Femur (tissue), 1 donor: ENCODE measurements at regions not wholly inside any gene's neighbourhood (a gene's known extent, or its start where the extent isn't known, plus 50 kb on each side); places are given as distances from the start of the nearest gene placed in this dataset.
"Not testable (repeated sequence)": the region's sequence is repeated elsewhere in the genome, so short reads cannot be mapped to it uniquely, and the experiment has no call there.

Source experiments
- DNase-seq: peaks from one replicate; pipeline ENCODE4 v3.0.0-alpha.2; 2017

DNA sequence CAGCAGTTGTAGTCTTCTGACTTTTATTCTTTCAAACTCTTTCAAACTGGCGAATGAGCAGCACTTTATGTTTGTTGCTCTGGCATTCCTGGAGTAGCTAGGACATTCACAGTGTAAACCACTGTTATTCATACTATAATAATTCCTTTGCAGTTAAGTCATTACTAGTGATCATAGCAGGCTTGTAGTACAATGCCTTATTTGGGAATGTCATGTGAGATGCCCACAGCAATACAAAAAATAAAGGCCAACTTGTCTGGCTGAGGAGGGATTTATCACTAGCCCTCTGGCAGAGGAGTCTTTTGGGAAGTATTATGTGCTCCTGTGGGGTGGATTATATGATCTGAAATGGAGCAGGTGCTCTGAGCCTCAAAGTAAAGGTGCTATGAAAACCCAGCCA, 197.2 kb downstream of the VGLL3 start:
- no peak for DNase-seq

DNA sequence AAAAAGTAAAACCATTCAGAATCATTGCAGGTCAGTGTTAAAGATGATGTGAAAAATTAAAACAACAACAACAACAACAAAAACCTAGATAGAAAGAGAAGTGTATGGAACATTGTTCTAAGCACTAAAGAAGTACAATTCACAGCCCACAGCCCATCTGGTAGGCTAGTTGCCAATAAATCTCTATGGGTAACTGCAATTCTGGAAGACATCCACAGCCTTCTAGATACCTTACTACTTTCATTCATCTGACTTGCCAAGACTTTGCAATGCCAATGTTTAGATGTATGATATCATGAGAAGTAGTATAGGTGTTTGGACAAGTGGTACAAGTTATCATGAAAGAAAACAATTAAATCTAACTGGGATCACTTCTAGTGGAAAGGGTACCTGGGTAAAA, 198.6 kb downstream of the VGLL3 start:
- DNase-seq: no peak

GRCh38 chr3:86790884-86791549, 199.9 kb downstream of the VGLL3 start:
- DNase-seq: no peak

GRCh38 chr3:86788371-86788770, 202.6 kb downstream of the VGLL3 start:
- DNase-seq: no peak

DNA sequence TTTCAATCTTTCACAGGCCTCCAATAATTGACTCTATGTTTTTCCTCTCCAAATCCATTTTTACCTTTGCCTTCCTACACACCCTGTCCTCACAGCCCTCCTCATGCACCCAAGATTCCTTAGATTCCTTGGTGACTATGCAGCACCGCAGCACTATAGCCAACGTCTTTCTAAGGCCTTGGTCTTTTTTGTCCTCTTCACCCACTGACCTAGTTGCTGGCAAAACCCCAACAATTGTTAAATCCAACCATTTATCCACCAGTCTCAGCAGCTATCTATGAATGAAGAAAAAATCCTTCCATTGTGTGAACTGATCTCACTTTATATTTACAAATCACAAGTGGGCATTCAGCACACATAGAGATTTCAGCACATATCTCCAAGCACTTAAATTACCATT, 203.9 kb downstream of the VGLL3 start:
- DNase-seq: no peak

DNA sequence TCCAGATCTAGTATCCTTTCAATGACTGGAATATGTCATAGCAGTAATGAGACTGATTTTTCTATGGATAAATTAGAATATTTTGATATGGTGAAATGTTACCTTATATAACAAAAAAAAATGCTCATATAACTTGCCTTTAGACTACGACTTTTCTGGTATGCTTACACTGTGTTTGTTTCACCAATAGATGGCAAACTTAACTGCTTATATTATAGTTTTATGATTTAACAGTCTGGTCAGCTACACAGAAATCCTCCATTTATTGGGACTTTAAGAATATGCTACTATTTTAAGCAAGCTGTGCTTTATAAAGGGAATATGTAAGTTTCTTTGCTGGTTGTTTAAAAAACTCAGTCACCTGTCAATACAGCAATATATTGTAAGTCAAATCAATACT, 205.6 kb downstream of the VGLL3 start:
- DNase-seq: no peak

- no peak for DNase-seq
Observed at GRCh38 chr3:86782866-86783265, 208.1 kb downstream of the VGLL3 start.

DNA sequence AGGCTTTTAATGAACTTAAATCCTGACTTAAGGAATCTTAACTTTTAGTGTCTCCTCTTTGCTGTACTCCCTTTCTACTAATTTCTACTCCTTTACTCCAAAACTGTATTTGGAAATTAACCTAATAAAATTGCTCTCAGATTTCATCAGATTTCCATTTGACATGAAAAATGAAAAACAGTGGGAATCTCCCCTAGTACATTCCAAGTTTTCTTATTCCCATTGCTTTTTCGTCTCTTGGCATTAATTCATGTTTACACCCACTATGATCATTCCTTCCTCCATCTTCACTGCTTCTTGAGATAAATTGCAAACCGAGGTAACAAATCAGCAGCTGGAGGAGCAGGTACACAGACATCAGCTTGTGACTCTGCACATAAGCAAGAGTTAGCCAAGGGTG, 208.7 kb downstream of the VGLL3 start:
- DNase-seq: no peak

DNA sequence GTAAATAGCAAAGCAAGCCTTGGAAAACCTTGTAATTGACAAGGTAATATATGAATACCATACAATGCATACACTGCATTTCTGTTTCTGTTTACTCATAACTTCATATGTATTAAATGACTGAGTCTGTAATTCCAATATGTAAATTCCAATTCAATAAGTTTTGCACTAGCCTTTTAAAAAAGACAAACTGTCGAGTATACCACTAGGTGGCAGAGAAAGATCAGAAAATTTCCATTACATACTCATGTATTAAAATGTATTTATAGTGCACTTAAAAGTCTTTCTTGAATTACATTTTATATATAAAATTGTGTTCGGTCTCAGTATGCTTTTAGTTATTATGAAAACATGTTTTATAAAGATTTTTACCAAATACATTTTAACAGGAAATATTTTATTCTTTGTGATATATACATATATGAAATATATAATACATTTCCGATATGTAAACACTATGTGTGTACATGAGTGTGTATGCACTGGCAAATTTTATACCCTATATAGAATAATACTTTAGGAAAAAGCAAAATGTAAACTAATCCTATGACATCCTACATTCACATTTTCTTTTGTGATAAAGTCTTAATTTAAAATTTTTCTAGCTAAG, 216.8 kb downstream of the VGLL3 start:
- no peak for DNase-seq

DNA sequence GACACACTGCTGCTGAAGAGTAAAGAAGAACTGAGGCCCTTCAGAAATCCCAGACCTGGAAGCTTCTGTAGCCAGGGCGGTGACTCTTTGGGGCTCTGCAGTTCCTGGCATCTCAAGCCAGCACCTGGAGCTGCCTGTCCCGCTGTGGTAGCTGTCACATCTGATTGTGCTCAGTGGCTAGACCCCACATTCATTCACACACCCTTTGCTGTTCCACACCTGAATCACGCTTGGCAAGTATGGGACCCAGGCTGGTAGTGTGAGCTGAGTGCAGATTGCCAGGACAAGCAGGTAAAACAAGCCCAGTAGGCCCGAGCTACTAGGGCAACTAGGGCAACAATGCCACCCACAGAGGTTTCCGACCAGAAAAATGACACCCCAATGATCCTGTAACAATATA, 218.2 kb downstream of the VGLL3 start:
- DNase-seq: no peak

DNA sequence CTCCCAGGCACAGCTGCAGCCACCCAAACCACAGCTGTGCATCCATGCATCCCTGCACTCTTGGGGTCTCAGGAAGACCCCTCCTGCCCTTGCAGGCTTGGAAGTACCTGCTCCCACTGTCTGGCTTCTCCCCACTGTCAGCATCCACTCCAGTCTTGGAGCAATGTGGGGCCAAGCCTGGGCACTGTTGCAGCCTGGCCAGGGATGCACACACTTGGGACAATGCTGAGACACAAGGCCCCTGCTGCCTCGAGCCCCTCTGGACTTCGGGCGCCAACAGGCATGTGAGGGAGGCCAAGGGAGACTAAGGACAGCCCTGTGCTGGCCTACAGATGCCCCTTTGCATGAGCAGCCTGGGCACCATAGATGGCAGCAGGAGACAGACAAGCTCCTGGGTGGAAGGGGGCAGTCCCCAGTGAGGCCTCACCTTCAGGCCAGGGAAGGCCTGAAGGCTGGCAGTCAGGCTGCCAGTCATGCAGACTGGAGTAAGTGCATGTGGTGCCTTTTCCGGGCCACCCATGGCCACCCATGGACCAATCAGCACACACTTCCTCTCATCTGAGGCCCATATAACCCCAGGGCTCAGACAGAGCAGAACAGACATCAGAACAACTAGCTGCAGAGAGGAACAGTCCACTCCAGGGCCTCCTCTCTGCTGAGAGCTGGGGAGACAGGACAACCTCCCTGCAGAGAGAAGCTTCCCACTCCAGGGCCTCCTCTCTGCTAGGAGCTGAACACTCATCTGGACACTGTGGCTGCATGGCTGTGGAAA, 219.0 kb downstream of the VGLL3 start:
- no peak for DNase-seq

GRCh38 chr3:86766331-86766730, 224.6 kb downstream of the VGLL3 start:
- DNase-seq: no peak

GRCh38 chr3:86757322-86758179, 233.4 kb downstream of the VGLL3 start:
- DNase-seq: not testable (repeated sequence)

DNA sequence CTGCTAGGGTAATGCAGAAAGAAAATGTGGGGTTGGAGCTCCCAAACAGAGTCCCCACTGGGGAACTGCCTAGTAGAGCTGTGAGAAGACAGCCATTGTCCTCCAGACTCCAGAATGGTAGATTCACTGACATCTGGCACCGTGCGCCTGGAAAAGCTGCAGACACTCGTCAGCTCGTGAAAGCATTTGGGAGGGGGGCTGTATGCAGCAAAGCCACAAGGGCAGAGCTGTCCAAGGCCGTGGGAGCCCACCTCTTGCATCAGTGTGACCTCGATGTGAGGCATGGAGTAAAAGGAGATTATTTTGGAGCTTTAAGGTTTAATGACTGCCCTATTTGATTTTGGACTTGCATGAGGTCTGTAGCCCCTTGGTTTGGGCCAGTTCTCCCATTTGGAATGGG, 242.9 kb downstream of the VGLL3 start:
- no peak for DNase-seq

GRCh38 chr3:86744051-86744450, 246.9 kb downstream of the VGLL3 start:
- DNase-seq: no peak

- no peak for DNase-seq
Observed at GRCh38 chr3:86743233-86743632, 247.7 kb downstream of the VGLL3 start.

- no peak for DNase-seq
Observed at GRCh38 chr3:86740751-86741150, 250.2 kb downstream of the VGLL3 start.

GRCh38 chr3:86739244-86739643, 251.7 kb downstream of the VGLL3 start:
- DNase-seq: no peak

DNA sequence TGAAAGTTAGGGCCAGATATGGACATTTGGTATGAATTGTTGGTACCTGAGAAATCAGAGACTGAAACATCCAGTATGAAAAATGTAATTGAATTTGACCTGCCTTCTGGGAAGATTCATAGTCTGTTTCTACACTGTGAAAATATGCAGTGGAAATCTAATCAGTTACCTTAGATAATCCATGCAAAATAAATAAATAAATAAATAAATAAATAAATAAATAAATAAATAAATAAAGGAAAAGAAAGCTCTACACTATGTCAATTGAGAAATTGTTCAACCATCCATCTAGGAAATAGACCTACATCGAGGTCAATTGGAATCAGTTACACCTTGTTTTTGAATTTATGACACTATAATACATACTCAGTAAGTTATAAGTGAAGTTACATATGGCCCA, 252.3 kb downstream of the VGLL3 start:
- DNase-seq: no peak

GRCh38 chr3:86737517-86737916, 253.4 kb downstream of the VGLL3 start:
- no peak for DNase-seq

GRCh38 chr3:86733257-86733656, 257.7 kb downstream of the VGLL3 start:
- DNase-seq: no peak

DNA sequence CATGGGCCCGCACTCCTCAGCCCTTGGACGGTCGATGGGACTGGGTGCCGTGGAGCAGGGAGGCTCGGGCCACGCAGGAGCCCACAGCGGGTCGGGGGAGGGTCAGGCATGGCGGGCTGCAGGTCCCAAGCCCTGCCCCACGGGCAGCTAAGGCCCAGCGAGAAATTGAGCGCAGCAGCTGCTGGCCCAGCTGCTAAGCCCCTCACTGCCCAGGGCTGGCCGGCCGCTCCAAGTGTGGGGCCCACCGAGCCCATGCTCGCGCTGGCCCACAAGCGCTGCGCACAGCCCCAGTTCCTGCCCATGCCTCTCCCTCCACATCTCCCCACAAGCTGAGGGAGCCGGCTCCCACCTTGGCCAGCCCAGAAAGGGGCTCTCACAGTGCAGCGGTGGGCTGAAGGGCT, 259.4 kb downstream of the VGLL3 start:
- no peak for DNase-seq

- DNase-seq: no peak
Observed at GRCh38 chr3:86723433-86723832, 267.5 kb downstream of the VGLL3 start.
